WERI-Rb-1 (cell line): ENCODE measurements at regions not wholly inside any gene's neighbourhood (a gene's known extent, or its start where the extent isn't known, plus 50 kb on each side); places are given as distances from the start of the nearest gene placed in this dataset.

Source experiments
- DNase-seq: peaks from one replicate; pipeline ENCODE4 v3.0.0-alpha.2; 2020
- H3K27ac ChIP-seq: fragments of 250-450 bp; sonication (Bioruptor Pico); 2 replicates; pipeline ENCODE4 v1.5.1; 2020; ENCODE audit warnings: mild to moderate bottlenecking, moderate library complexity
- H3K27me3 ChIP-seq: fragments of 250-450 bp; sonication (Bioruptor Pico); 2 replicates; pipeline ENCODE4 v1.5.1; 2021; ENCODE audit warnings: mild to moderate bottlenecking, low read depth, moderate library complexity; ENCODE audit not compliant: insufficient read depth, severe bottlenecking
- H3K36me3 ChIP-seq: fragments of 250-450 bp; sonication (Bioruptor Pico); 2 replicates; pipeline ENCODE4 v1.5.1; 2020; ENCODE audit warnings: mild to moderate bottlenecking, moderate library complexity
- H3K4me3 ChIP-seq: 2 replicates; pipeline ENCODE4 v1.5.1; 2011; ENCODE audit warnings: low read depth, mild to moderate bottlenecking, control low read depth, low read length
- H3K9me3 ChIP-seq: fragments of 250-450 bp; sonication (Bioruptor Pico); 2 replicates; pipeline ENCODE4 v1.5.1; 2021; ENCODE audit warnings: mild to moderate bottlenecking, moderate library complexity; ENCODE audit not compliant: severe bottlenecking
- CTCF ChIP-seq: IDR thresholded peaks from 2 replicates; pipeline ENCODE4 v1.5.1; 2011; ENCODE audit warnings: low read depth, mild to moderate bottlenecking, control low read depth, inconsistent platforms, low read length

DNA sequence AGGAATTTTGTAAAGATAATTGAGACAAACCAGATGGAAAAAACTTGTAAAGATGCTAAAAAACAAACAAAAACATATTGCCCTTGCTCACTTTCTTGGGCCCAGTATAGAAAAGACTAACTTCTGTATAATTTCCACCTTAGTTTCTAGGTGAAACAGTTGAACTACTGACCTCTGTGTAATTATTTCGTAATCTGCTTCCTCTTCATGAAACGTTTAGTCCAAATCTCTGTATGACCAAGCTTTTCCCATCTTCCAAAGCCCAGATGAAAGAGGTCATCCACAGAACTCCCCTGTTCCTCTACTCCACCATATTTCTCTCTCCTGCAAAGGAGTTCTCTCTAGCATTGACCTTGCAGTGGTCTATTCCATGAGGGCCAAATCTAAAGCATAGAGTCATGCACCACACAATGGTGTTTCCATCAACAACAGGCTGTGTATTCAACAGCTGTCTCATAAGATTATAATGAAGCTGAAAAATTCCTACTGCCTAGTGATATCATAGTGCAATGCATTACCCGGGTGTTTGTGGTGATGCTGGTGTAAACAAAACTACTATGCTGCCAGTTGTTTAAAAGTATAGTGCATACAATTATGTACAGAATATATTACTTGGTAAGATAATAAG, 647.6 kb downstream of the TNS3 start:
- no peak overlapping the region for H3K27ac ChIP-seq
- H3K36me3 ChIP-seq = no peaks in the 10 kb centered on the region
- H3K4me3 ChIP-seq = no peak overlapping the region
- no peak for DNase-seq
- H3K27me3 ChIP-seq = no peaks in the 10 kb centered on the region
- peaks cover 2% of the 10 kb centered on the region for H3K9me3 ChIP-seq
- TF ChIP-seq CTCF = no peak

DNA sequence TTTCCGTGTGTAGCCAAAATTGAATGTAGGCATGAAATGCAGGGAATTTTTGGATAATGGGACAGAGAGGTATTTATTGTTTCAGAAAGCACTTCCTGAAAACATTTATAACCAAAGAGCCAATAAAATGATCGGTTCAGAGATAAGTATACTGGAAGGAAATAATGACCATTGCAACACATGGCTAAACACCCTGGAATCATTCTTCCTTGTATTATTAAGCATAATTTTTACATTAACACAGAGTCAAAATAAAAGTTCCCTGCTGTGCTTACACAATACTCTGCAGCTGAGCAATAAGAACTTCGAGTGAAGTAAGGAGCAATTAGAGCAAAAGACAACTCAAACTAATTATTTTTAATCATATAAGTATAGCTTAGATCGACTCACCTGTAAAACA, 648.3 kb downstream of the TNS3 start:
- no peak for TF ChIP-seq CTCF
- Histone ChIP-seq H3K36me3 (no peaks in the 10 kb centered on the region), H3K4me3 (no peak overlapping the region), H3K27ac (no peak overlapping the region), H3K27me3 (no peaks in the 10 kb centered on the region), H3K9me3 (peaks cover 2% of the 10 kb centered on the region)
- no peak for DNase-seq

GRCh38 chr7:46932676-46933424, 649.1 kb downstream of the TNS3 start:
- H3K4me3 ChIP-seq = no peak overlapping the region
- H3K9me3 ChIP-seq = peaks cover under 1% of the 10 kb centered on the region
- H3K36me3 ChIP-seq = no peaks in the 10 kb centered on the region
- no peak overlapping the region for H3K27ac ChIP-seq
- H3K27me3 ChIP-seq = no peaks in the 10 kb centered on the region
- DNase-seq = no peak
- no peak for TF ChIP-seq CTCF

- TF ChIP-seq CTCF = no peak
- no peak overlapping the region for H3K27ac ChIP-seq
Measured at GRCh38 chr7:46932306-46932675, 649.6 kb downstream of the TNS3 start.

DNA sequence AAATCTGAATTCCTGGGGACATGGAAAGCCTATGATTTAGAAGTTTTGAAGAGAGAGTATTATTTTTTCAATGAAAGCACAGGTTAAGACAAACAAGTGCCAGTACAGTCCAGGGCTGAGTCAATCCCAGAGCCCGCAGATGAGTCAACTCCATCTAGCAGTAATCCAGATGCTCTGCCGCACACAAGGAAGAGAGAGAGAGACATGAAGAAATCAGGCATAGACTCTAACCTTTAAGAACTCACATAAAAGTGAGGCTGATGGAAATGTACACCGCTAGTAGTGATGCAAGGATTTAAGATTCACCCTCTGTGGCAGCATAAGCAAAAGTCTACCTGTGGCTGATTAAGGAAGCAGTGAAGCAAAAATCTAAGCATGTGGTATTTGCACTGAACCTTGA, 651.5 kb downstream of the TNS3 start:
- Histone ChIP-seq H3K4me3 (no peak overlapping the region), H3K27me3 (no peaks in the 10 kb centered on the region), H3K27ac (no peak overlapping the region), H3K36me3 (no peaks in the 10 kb centered on the region), H3K9me3 (no peaks in the 10 kb centered on the region)
- no peak for TF ChIP-seq CTCF
- no peak for DNase-seq

More at GRCh38 chr7:46932306-46932675, 649.6 kb downstream of the TNS3 start:
- no peak overlapping the region for H3K4me3 ChIP-seq
- H3K9me3 ChIP-seq = no peaks in the 10 kb centered on the region
- H3K36me3 ChIP-seq = no peaks in the 10 kb centered on the region
- DNase-seq = no peak
- H3K27me3 ChIP-seq = no peaks in the 10 kb centered on the region
